HUES48 (cell line): ENCODE measurements at regions not wholly inside any gene's neighbourhood (a gene's known extent, or its start where the extent isn't known, plus 50 kb on each side); places are given as distances from the start of the nearest gene placed in this dataset.

Experiments used
- H3K27ac ChIP-seq: one replicate; pipeline ENCODE4 v1.7.0; 2013; ENCODE audit warnings: low read depth, low read length, inconsistent platforms
- H3K27me3 ChIP-seq: 2 replicates; pipeline ENCODE4 v1.6.1; 2013; ENCODE audit warnings: mild to moderate bottlenecking, low read length; ENCODE audit not compliant: control insufficient read depth, insufficient read depth
- H3K36me3 ChIP-seq: 2 replicates; pipeline ENCODE4 v1.6.1; 2013; ENCODE audit warnings: low read length; ENCODE audit not compliant: control insufficient read depth, insufficient read depth
- H3K4me1 ChIP-seq: 2 replicates; pipeline ENCODE4 v1.6.1; 2013; ENCODE audit warnings: mild to moderate bottlenecking, low read length; ENCODE audit not compliant: control insufficient read depth, insufficient read depth
- H3K4me3 ChIP-seq: 2 replicates; pipeline ENCODE4 v1.5.1; 2013; ENCODE audit warnings: mild to moderate bottlenecking, low read depth, low read length
- H3K9ac ChIP-seq: 2 replicates; pipeline ENCODE4 v1.6.1; 2013; ENCODE audit warnings: mild to moderate bottlenecking, low read depth, low read length, moderate library complexity
- H3K9me3 ChIP-seq: 2 replicates; pipeline ENCODE4 v1.6.1; 2013; ENCODE audit warnings: low read length; ENCODE audit not compliant: control insufficient read depth, insufficient read depth

DNA sequence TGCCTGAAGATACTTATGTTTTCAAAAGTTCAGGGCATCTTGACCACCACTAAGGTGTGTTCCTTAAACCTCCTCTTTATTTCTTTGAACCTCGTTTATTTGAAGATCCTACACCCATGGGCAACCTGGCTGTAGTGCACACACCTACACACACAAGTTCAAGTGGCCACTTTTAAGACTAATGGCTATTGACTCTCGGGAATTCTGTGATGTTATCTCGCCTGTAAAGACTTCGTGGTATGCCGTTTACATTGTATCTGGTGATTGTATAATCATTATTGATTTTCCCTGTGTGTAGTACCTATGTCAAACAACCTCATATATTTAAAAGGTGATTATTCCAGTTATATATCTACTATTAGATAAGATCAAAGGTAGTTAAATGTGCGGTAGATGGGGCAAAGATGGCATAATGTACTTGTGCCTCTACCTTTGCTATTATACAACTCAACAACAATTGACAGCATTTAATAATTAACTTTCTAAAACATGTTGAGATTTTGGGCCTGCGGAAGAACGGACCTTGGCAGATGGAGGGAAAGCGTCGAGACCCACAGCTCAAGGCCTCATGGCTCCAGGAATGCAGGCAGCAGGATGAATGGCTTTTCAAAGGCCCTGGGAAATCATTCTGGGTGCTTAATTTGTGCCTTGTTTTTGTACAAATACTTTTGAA lies 51.4 kb upstream of the IRX2 start:
- no peaks in the 10 kb centered on the region for H3K4me1 ChIP-seq
- H3K4me3 ChIP-seq, result no peak overlapping the region
- H3K36me3 ChIP-seq, result no peaks in the 10 kb centered on the region
- H3K27me3 ChIP-seq, result no peaks in the 10 kb centered on the region
- no peak overlapping the region for H3K27ac ChIP-seq
- no peaks in the 10 kb centered on the region for H3K9me3 ChIP-seq
- no peak overlapping the region for H3K9ac ChIP-seq

DNA sequence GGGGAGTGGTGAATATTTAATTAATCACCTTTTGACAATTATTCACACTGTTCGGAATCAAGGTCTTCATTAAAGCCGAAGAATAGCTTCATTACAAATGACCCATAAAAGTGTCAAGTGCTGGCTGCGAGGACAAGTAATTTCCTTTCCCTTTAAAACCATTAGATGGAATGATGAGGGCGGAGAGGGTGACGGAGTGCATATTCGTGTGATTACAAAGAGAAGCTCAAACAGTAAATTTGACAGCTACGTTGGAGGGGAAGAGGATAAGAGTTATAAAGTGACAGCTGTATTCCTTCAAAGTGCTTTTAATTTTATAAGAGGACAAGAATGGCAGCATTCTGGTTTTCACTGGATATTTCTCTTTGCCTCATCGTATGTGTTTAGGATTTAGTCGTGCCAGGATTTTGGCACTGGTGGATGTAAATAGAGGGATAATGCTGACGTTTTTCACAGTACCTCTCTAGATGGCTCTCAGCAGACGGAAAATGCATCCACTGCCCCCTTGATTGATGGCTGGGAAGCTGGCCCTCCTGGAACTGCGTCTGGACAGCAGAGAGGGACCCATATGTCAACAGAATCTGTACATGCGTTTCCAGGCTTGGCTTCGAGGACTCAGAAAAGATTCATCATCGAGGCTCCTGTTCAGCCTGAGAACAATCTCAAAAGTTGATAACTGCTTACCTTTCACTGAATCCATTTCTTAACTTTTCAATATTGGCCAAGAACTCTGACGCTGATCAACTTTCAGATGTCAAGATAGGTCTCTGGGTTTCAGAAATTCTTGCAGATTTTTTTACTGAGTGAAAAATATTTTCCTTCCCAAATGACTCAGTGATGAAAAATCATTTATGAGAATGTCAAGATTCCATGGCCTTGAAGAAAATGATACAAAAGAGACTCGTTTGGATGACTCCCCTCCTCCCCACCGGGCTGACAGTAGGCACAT lies 50.4 kb upstream of the IRX2 start:
- Histone ChIP-seq H3K27me3 (no peaks in the 10 kb centered on the region), H3K4me1 (no peaks in the 10 kb centered on the region), H3K9me3 (no peaks in the 10 kb centered on the region), H3K36me3 (no peaks in the 10 kb centered on the region), H3K9ac (no peak overlapping the region), H3K27ac (no peak overlapping the region), H3K4me3 (no peak overlapping the region)
